Cardiac muscle cell (in vitro differentiated cells and primary cell): ENCODE measurements at regions not wholly inside any gene's neighbourhood (a gene's known extent, or its start where the extent isn't known, plus 50 kb on each side); places are given as distances from the start of the nearest gene placed in this dataset.

Experiments used
- DNase-seq, 2 donors: peaks; one replicate each; pipeline versions ENCODE4 v3.0.0 to v3.0.0-alpha.2; 2010 to 2017; ENCODE audit warnings: low read depth in 1 of 2, low spot score in 1 of 2
- H3K27ac ChIP-seq: fragments of 200-600 bp; sonication (generic); 2 replicates; pipeline ENCODE4 v1.5.1; 2016
- H3K27me3 ChIP-seq: fragments of 200-600 bp; sonication (generic); 2 replicates; pipeline ENCODE4 v1.6.0; 2016; ENCODE audit warnings: control low read depth
- H3K36me3 ChIP-seq: fragments of 200-600 bp; sonication (generic); 2 replicates; pipeline ENCODE4 v1.5.1; 2016; ENCODE audit warnings: control low read depth
- H3K4me1 ChIP-seq: fragments of 200-600 bp; sonication (generic); 2 replicates; pipeline ENCODE4 v1.8.1; 2017; ENCODE audit warnings: low read depth, mild to moderate bottlenecking, mixed run types
- H3K4me3 ChIP-seq: fragments of 200-600 bp; sonication (generic); 2 replicates; pipeline ENCODE4 v1.5.1; 2016; ENCODE audit warnings: mild to moderate bottlenecking
- H3K9me3 ChIP-seq: fragments of 200-600 bp; sonication (generic); 2 replicates; pipeline ENCODE4 v1.5.1; 2017; ENCODE audit warnings: low read depth, mild to moderate bottlenecking, control low read depth
- CTCF ChIP-seq: IDR thresholded peaks from 2 replicates; pipeline ENCODE4 v1.5.1; 2012; ENCODE audit warnings: low read depth, mild to moderate bottlenecking, low read length

GRCh38 chr16:16857603-16858283, 478.8 kb downstream of the NPIPA7 start:
- Histone ChIP-seq H3K27me3 (no peaks in the 10 kb centered on the region), H3K9me3 (no peaks in the 10 kb centered on the region), H3K27ac (no peak overlapping the region), H3K4me3 (no peak overlapping the region), H3K36me3 (no peaks in the 10 kb centered on the region), H3K4me1 (no peaks in the 10 kb centered on the region)
- TF ChIP-seq CTCF = no peak
- DNase-seq = no peak

- DNase-seq = peak; percentile 29 to 82
- Histone ChIP-seq H3K4me1 (peaks cover 28% of the 10 kb centered on the region), H3K27ac (no peak overlapping the region), H3K9me3 (no peaks in the 10 kb centered on the region), H3K36me3 (no peaks in the 10 kb centered on the region), H3K4me3 (no peak overlapping the region), H3K27me3 (no peaks in the 10 kb centered on the region)
- TF ChIP-seq CTCF = peak; percentile 47
Measured at GRCh38 chr16:16861546-16861945, 482.6 kb downstream of the NPIPA7 start.

- Histone ChIP-seq H3K27me3 (no peaks in the 10 kb centered on the region), H3K4me1 (peaks cover 28% of the 10 kb centered on the region), H3K27ac (peak overlapping the region; percentile 52), H3K36me3 (no peaks in the 10 kb centered on the region), H3K9me3 (no peaks in the 10 kb centered on the region), H3K4me3 (no peak overlapping the region)
- DNase-seq = no peak
- TF ChIP-seq CTCF = no peak
Measured at GRCh38 chr16:16863672-16864071, 484.7 kb downstream of the NPIPA7 start.

- H3K4me1 ChIP-seq = peaks cover 36% of the 10 kb centered on the region
- no peaks in the 10 kb centered on the region for H3K36me3 ChIP-seq
- H3K9me3 ChIP-seq = no peaks in the 10 kb centered on the region
- no peaks in the 10 kb centered on the region for H3K27me3 ChIP-seq
- H3K27ac ChIP-seq = peak overlapping the region; percentile 12
- H3K4me3 ChIP-seq = no peak overlapping the region
- no peak for TF ChIP-seq CTCF
- no peak for DNase-seq
Measured at GRCh38 chr16:16864536-16864935, 485.6 kb downstream of the NPIPA7 start.

- no peak for TF ChIP-seq CTCF
- Histone ChIP-seq H3K4me1 (peaks cover 40% of the 10 kb centered on the region), H3K27ac (peak overlapping the region; percentile 49), H3K27me3 (no peaks in the 10 kb centered on the region), H3K4me3 (no peak overlapping the region), H3K9me3 (no peaks in the 10 kb centered on the region), H3K36me3 (no peaks in the 10 kb centered on the region)
- DNase-seq = peak in 1 of 2 donors; percentile 12
Measured at GRCh38 chr16:16865374-16865773, 486.4 kb downstream of the NPIPA7 start.
